Parathyroid adenoma (tissue), 2 donors: ENCODE measurements at regions not wholly inside any gene's neighbourhood (a gene's known extent, or its start where the extent isn't known, plus 50 kb on each side); places are given as distances from the start of the nearest gene placed in this dataset.

ENCODE experiments used
- H2AFZ ChIP-seq: fragments of 300-600 bp; sonication (generic); one replicate; pipeline ENCODE4 v1.7.0; 2017; ENCODE audit warnings: antibody characterized with exemption, mild to moderate bottlenecking
- H3K27ac ChIP-seq: fragments of 300-600 bp; sonication (generic); one replicate; pipeline ENCODE4 v1.7.0; 2017
- H3K27me3 ChIP-seq: fragments of 300-600 bp; sonication (generic); one replicate; pipeline ENCODE4 v1.7.0; 2017; ENCODE audit warnings: low read length; ENCODE audit not compliant: control insufficient read depth, insufficient read depth
- H3K36me3 ChIP-seq: fragments of 300-600 bp; sonication (generic); one replicate; pipeline ENCODE4 v1.7.0; 2017; ENCODE audit warnings: low read length; ENCODE audit not compliant: control insufficient read depth, insufficient read depth
- H3K4me1 ChIP-seq: fragments of 300-600 bp; sonication (generic); one replicate; pipeline ENCODE4 v1.7.0; 2017; ENCODE audit warnings: control low read depth
- H3K4me2 ChIP-seq: fragments of 300-600 bp; sonication (generic); one replicate; pipeline ENCODE4 v1.7.0; 2017; ENCODE audit warnings: low read length
- H3K4me3 ChIP-seq: fragments of 300-600 bp; sonication (generic); one replicate; pipeline ENCODE4 v1.7.0; 2017; ENCODE audit warnings: low read depth, low read length
- H3K79me2 ChIP-seq: fragments of 300-600 bp; sonication (generic); one replicate; pipeline ENCODE4 v1.7.0; 2017; ENCODE audit warnings: control low read depth
- H3K9ac ChIP-seq: fragments of 300-600 bp; sonication (generic); one replicate; pipeline ENCODE4 v1.7.0; 2017; ENCODE audit warnings: mild to moderate bottlenecking
- H3K9me3 ChIP-seq: fragments of 300-600 bp; sonication (generic); one replicate; pipeline ENCODE4 v1.7.0; 2017; ENCODE audit warnings: low read length; ENCODE audit not compliant: control insufficient read depth
- CTCF ChIP-seq: fragments of 300-600 bp; sonication (generic); IDR thresholded peaks from one replicate; pipeline ENCODE4 v1.7.0; 2017; ENCODE audit warnings: antibody characterized with exemption, mild to moderate bottlenecking
- donor health status: primary hyperparathyroidism.

GRCh38 chr10:5293691-5294550 is 70.8 kb upstream of the UCN3 start:
- no peak overlapping the region for H3K27ac ChIP-seq
- H3K4me1 ChIP-seq, result no peaks in the 10 kb centered on the region

GRCh38 chr10:5297466-5297865 is 67.3 kb upstream of the UCN3 start:
- H3K4me3 ChIP-seq, result no peak overlapping the region
- H3K79me2 ChIP-seq, result no peaks in the 10 kb centered on the region
- H3K9me3 ChIP-seq, result no peaks in the 10 kb centered on the region
- no peak overlapping the region for H3K27ac ChIP-seq
- H3K9ac ChIP-seq, result no peak overlapping the region
- no peaks in the 10 kb centered on the region for H3K27me3 ChIP-seq
- no peak overlapping the region for H2AFZ ChIP-seq
- H3K36me3 ChIP-seq, result no peaks in the 10 kb centered on the region
- no peak overlapping the region for H3K4me2 ChIP-seq
- no peak for TF ChIP-seq CTCF
- no peaks in the 10 kb centered on the region for H3K4me1 ChIP-seq

More at GRCh38 chr10:5293691-5294550, 70.8 kb upstream of the UCN3 start:
- Histone ChIP-seq H3K4me2 (no peak overlapping the region), H3K27me3 (no peaks in the 10 kb centered on the region), H3K4me3 (no peak overlapping the region), H3K79me2 (no peaks in the 10 kb centered on the region), H3K9me3 (no peaks in the 10 kb centered on the region), H3K36me3 (no peaks in the 10 kb centered on the region), H2AFZ (no peak overlapping the region), H3K9ac (no peak overlapping the region)
- TF ChIP-seq CTCF, result no peak

DNA sequence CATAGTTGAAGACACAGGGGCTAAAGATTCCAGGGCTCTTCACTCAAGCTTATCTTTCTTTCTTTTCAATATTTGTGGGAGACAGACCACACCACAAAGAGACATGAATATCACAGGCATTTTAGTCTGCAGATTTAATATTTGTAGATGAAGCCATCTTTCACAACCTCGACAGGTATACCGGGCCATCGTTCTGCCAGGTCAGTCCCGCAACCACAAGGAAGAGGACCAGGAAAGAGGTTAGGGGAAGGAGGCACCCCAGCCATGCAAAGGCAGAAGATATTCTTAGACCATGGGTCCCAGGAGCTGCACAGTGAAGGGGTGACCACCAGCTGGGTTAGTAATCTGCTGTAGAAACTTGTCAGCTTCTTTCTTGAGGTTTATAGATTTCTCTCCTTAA is 66.8 kb upstream of the UCN3 start:
- no peak overlapping the region for H3K27ac ChIP-seq
- no peak overlapping the region for H3K9ac ChIP-seq
- H3K79me2 ChIP-seq, result no peaks in the 10 kb centered on the region
- H3K36me3 ChIP-seq, result no peaks in the 10 kb centered on the region
- no peak overlapping the region for H2AFZ ChIP-seq
- no peaks in the 10 kb centered on the region for H3K27me3 ChIP-seq
- TF ChIP-seq CTCF, result no peak
- H3K9me3 ChIP-seq, result no peaks in the 10 kb centered on the region
- no peaks in the 10 kb centered on the region for H3K4me1 ChIP-seq
- H3K4me3 ChIP-seq, result no peak overlapping the region
- no peak overlapping the region for H3K4me2 ChIP-seq

DNA sequence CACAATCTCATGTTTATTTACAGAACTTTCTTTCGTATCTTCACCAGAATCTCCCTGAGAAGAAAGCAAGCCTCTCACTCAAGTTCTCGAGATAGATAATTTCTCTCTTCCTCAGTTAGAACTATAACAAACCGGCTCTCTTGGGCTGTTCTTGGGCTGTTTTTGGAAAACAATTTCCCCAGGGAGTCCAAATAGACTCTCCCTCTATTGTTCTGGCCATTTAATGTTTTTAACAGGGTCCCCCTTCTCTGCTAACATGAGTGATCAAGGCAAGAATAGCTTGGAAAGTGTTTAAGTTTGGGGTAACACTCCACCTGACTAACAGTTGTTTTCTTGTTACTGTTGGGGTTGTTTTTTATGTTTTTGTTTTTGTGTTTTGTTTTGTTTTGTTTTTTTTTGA is 64.8 kb upstream of the UCN3 start:
- no peak overlapping the region for H3K4me2 ChIP-seq
- H3K36me3 ChIP-seq, result no peaks in the 10 kb centered on the region
- no peak overlapping the region for H2AFZ ChIP-seq
- no peaks in the 10 kb centered on the region for H3K27me3 ChIP-seq
- no peaks in the 10 kb centered on the region for H3K4me1 ChIP-seq
- no peak overlapping the region for H3K27ac ChIP-seq
- H3K9me3 ChIP-seq, result no peaks in the 10 kb centered on the region
- no peak for TF ChIP-seq CTCF
- H3K79me2 ChIP-seq, result no peaks in the 10 kb centered on the region
- H3K9ac ChIP-seq, result no peak overlapping the region
- no peak overlapping the region for H3K4me3 ChIP-seq

DNA sequence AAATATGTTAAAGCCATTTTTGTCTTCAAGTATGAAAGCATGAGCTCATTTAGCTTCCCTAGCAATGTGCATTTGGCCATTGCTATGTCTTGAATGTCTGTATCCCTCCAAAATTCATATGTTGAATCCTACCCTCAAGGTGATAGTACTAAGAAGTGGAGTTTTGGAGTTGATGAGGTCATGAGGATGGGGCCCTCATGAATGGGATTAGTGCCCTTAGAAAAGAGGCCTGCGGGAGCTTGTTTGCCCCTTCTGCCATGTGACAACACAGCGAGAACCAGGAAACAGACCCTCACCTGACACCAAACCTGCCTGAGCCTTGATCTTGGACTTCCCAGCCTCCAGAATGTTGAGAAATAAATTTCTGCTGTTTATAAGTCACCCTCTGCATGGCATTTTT is 61.3 kb upstream of the UCN3 start:
- no peaks in the 10 kb centered on the region for H3K9me3 ChIP-seq
- no peak overlapping the region for H3K4me3 ChIP-seq
- H3K9ac ChIP-seq, result no peak overlapping the region
- no peaks in the 10 kb centered on the region for H3K27me3 ChIP-seq
- H3K36me3 ChIP-seq, result no peaks in the 10 kb centered on the region
- no peaks in the 10 kb centered on the region for H3K79me2 ChIP-seq
- H3K27ac ChIP-seq, result no peak overlapping the region
- H3K4me2 ChIP-seq, result no peak overlapping the region
- no peak overlapping the region for H2AFZ ChIP-seq
- TF ChIP-seq CTCF, result no peak
- no peaks in the 10 kb centered on the region for H3K4me1 ChIP-seq
